Ectodermal cell (in vitro differentiated cells): ENCODE measurements at regions not wholly inside any gene's neighbourhood (a gene's known extent, or its start where the extent isn't known, plus 50 kb on each side); places are given as distances from the start of the nearest gene placed in this dataset.

ENCODE experiments used
- H3K27ac ChIP-seq: 2 replicates; pipeline ENCODE4 v1.7.0; 2013; ENCODE audit warnings: mild to moderate bottlenecking, low read depth, low read length; ENCODE audit not compliant: insufficient read depth, poor library complexity, severe bottlenecking
- H3K27me3 ChIP-seq: 2 replicates; pipeline ENCODE4 v1.7.0; 2013; ENCODE audit warnings: mild to moderate bottlenecking, low read length; ENCODE audit not compliant: insufficient read depth, control insufficient read depth, poor library complexity, severe bottlenecking
- H3K36me3 ChIP-seq: one replicate; pipeline ENCODE4 v1.7.0; 2013; ENCODE audit warnings: low read length; ENCODE audit not compliant: control insufficient read depth, insufficient read depth
- H3K4me1 ChIP-seq: one replicate; pipeline ENCODE4 v1.7.0; 2013; ENCODE audit warnings: low read length; ENCODE audit not compliant: control insufficient read depth, insufficient read depth
- H3K4me3 ChIP-seq: 2 replicates; pipeline ENCODE4 v1.7.0; 2013; ENCODE audit warnings: low read depth, low read length, control low read depth; ENCODE audit not compliant: insufficient read depth
- H3K9me3 ChIP-seq: 2 replicates; pipeline ENCODE4 v1.7.0; 2013; ENCODE audit warnings: mild to moderate bottlenecking, low read length, moderate library complexity; ENCODE audit not compliant: control insufficient read depth
- WGBS, 2 experiments: methylation state at CpG; one replicate each; pipeline ENCODE4 v1.1.7; 2013; ENCODE audit warnings: missing lambda C conversion rate in 2 of 2; 5-methylcytosine and 5-hydroxymethylcytosine counted together

DNA sequence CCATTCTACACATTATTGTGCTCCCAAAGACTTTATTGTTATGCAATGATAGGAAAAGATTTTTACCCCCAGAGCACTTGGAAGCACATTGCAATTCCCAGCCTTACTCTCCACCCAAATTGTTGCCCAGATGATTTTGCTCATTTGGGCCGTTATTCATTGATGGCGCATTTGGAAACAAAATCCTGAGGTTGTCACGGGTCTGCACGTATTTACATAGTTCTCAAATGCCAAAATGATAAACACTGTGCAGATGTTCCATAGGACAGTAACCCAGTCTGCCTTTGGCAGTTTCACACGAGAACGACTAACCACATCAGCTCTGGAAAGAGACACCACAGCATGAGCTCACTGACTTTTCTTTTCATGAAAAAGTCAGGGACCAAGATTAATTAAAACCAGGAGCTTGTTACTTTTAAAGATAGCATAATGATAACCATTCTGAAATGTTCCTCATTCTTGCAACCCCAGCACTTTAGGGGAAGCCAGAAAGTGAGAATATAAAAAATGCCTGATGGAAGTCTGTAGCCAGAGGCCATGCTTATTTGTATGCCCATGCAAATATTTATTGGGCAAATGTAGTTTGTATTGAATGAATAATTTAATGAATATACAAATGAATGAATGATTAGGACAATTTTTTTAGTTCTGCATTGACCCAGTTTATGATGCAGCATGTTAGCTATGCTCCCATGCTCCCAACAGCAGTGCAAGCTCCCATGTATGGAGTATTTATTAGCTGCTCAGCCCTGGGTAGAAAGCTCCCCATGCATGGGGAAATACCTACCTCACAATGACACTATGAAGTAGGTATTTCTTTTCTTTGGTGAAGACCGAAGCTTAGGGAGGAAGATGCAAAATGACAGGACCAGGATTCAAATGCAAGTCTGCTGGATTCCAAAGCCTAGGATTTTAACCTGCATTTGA, 84.6 kb downstream of the MAIP1 start:
- Histone ChIP-seq H3K27me3 (no peaks in the 10 kb centered on the region), H3K36me3 (no peaks in the 10 kb centered on the region), H3K4me1 (no peaks in the 10 kb centered on the region), H3K9me3 (no peaks in the 10 kb centered on the region), H3K27ac (no peak overlapping the region), H3K4me3 (no peak overlapping the region)
- 86 to 87% methylated on average over 7 of the region's 7 CpGs for WGBS, 2 experiments

DNA sequence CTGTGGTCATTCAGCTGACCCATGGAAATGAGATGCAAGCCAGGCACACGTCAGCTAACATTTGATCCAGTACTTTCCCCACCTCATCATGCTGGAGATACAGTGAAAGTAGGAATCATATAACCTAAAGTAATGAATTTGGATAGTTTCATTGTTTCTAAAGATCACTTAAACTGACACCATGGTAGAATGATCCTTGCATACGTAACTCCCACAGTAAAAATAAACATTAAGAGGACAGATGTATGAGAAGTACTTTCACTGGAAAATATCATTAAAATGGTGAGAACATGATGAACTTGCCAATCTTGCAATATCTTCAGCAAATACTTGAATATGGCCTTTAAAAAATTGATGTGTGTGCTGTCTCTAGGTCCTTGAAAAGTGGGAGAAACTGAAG, 85.4 kb downstream of the MAIP1 start:
- Histone ChIP-seq H3K36me3 (no peaks in the 10 kb centered on the region), H3K27me3 (no peaks in the 10 kb centered on the region), H3K27ac (no peak overlapping the region), H3K4me1 (no peaks in the 10 kb centered on the region), H3K9me3 (no peaks in the 10 kb centered on the region), H3K4me3 (no peak overlapping the region)
- 88 to 100% methylated on average over 2 of the region's 2 CpGs for WGBS, 2 experiments

DNA sequence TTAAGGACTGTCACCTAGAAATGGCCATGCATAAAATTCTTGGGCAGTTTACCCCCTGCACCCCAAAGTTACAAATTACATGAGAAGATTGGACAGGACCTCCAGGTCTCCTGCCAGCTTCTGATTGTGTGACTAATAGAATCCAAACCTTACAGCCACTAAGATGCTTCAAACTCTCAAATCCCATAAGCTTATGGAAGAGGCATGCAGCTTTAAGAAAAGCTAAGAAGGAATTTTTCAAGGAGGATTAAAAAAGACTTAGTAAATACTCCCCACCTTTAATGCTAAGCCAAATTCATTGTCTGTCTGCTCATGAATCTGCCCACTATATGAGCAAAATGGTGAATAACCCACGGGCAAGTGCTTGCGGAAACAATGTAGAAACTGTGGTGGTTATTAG, 86.3 kb downstream of the MAIP1 start:
- no peak overlapping the region for H3K4me3 ChIP-seq

DNA sequence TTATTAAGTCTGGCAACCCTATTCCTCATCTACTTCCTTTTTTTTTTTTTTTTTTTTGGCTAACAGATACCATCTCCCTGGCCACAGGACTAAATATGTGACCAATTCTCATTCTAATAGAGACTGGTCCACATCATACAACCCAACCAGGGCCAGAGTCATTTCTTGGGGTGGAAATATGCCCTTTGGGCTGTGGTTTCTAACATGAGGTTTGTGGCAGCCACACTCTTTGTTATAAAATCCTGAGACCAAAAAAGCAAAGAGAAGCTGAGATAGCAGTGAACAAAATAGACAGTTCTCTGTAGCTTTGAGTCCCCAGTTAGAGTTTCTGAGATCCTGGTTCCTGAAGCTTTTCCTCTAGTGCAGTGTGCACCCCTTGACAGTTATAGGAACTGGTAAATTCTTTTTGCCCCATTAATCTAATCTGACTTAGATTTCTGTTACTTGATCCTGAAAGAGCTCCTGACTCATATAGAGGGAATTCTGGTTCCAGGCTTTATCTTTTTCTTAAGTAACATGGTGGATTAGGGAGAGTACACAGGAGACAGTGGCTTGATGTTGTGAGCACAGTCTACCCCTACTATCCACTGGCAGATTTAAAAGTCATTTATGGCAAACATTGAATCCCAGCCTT, 86.8 kb downstream of the MAIP1 start:
- H3K4me1 ChIP-seq, result no peaks in the 10 kb centered on the region
- H3K27me3 ChIP-seq, result no peaks in the 10 kb centered on the region
- no peak overlapping the region for H3K4me3 ChIP-seq
- H3K36me3 ChIP-seq, result no peaks in the 10 kb centered on the region
- H3K27ac ChIP-seq, result no peak overlapping the region
- no peaks in the 10 kb centered on the region for H3K9me3 ChIP-seq

More for the DNA sequence above, 86.3 kb downstream of the MAIP1 start:
- H3K27me3 ChIP-seq, result no peaks in the 10 kb centered on the region
- whole genome bisulfite sequencing, 2 experiments, result 96 to 100% methylated on average over 2 of the region's 2 CpGs
- no peak overlapping the region for H3K27ac ChIP-seq
- no peaks in the 10 kb centered on the region for H3K9me3 ChIP-seq
- no peaks in the 10 kb centered on the region for H3K36me3 ChIP-seq
- H3K4me1 ChIP-seq, result no peaks in the 10 kb centered on the region

DNA sequence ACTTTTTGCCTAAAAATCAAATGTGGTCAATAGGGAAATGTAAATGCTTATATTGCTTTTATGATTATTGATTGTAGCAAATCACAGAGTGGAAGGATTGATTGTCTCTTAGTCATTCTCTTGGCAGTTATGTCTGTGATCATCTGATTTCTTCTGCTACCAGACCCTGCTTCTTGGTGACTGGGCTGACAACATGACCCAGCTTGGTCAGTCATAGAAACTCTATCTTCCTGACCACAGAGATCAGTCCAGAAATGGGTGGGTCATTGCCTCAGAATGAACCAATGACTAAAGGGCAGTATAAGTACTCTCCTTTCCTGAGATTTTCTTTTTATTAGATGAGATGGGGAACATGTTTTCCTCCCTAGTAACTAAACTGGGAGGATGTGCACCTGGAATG, 87.6 kb downstream of the MAIP1 start:
- Histone ChIP-seq H3K36me3 (no peaks in the 10 kb centered on the region), H3K4me1 (no peaks in the 10 kb centered on the region), H3K4me3 (no peak overlapping the region), H3K27ac (no peak overlapping the region), H3K9me3 (no peaks in the 10 kb centered on the region), H3K27me3 (no peaks in the 10 kb centered on the region)

DNA sequence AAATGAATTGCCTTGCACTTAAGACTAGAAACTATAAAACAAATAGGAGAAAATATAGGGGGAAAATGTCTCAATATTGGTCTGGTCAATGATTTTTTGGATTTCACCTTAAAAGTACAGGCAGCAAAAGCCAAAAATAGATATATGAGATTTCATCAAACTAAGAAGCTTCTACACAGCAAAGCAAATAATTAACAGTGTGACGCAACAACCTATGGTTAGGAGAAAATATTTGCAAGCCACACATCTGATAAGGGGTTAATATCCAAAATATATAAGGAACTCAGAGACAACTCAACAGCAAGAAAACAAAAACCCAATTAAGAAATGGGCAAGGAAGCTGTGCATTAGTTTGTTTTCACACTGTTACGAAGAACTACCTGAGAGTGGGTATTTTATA, 89.1 kb downstream of the MAIP1 start:
- no peaks in the 10 kb centered on the region for H3K27me3 ChIP-seq
- no peak overlapping the region for H3K27ac ChIP-seq
- H3K9me3 ChIP-seq, result no peaks in the 10 kb centered on the region
- 83 to 100% methylated on average over 1 to 2 of the region's 2 CpGs for WGBS, 2 experiments
- no peaks in the 10 kb centered on the region for H3K4me1 ChIP-seq
- H3K36me3 ChIP-seq, result no peaks in the 10 kb centered on the region
- H3K4me3 ChIP-seq, result no peak overlapping the region

DNA sequence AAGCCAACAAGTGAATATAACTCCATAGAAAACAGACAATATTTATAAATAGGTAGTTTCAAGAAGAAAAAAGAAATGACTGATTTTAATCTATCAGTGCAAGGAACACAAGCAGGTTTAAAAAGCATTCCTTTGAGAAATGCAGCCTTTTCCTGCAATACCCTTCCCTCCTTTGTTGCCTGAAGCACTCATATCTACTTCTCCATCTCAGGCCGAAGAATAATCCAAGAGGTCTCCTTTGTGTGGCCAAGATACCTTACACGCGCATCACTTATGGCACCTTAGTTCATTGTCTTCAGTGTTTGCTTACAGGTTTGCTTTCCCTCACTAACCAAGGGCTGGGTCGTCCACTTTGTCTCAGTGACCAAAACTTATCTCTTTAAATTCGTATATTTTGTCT, 93.0 kb downstream of the MAIP1 start:
- Histone ChIP-seq H3K27me3 (no peaks in the 10 kb centered on the region), H3K36me3 (no peaks in the 10 kb centered on the region), H3K4me3 (no peak overlapping the region), H3K27ac (no peak overlapping the region), H3K4me1 (no peaks in the 10 kb centered on the region), H3K9me3 (no peaks in the 10 kb centered on the region)
- WGBS, 2 experiments, result 91 to 99% methylated on average over 4 of the region's 5 CpGs

DNA sequence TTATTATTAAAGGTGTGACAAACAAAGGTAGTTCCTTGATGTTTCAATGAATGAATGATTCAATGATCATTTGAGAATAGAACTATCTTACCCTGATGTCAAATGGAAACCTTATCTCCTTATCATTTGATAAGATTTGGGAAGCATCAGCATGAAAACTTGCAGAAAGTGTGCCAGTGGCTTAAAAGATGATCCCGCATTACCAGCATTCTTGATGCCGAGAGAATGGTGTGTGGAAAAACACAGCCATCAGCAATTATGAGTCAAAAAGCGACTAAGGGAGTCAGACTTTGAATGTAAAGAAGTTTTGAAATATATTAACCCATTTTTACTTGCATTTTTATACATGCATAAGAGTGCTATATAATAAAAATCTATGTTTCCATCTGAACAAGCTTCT, 93.7 kb downstream of the MAIP1 start:
- H3K36me3 ChIP-seq, result no peaks in the 10 kb centered on the region
- H3K27ac ChIP-seq, result no peak overlapping the region
- no peak overlapping the region for H3K4me3 ChIP-seq
- no peaks in the 10 kb centered on the region for H3K4me1 ChIP-seq
- no peaks in the 10 kb centered on the region for H3K27me3 ChIP-seq
- H3K9me3 ChIP-seq, result no peaks in the 10 kb centered on the region
- WGBS, 2 experiments, result 89 to 91% methylated on average over 2 to 3 of the region's 3 CpGs

DNA sequence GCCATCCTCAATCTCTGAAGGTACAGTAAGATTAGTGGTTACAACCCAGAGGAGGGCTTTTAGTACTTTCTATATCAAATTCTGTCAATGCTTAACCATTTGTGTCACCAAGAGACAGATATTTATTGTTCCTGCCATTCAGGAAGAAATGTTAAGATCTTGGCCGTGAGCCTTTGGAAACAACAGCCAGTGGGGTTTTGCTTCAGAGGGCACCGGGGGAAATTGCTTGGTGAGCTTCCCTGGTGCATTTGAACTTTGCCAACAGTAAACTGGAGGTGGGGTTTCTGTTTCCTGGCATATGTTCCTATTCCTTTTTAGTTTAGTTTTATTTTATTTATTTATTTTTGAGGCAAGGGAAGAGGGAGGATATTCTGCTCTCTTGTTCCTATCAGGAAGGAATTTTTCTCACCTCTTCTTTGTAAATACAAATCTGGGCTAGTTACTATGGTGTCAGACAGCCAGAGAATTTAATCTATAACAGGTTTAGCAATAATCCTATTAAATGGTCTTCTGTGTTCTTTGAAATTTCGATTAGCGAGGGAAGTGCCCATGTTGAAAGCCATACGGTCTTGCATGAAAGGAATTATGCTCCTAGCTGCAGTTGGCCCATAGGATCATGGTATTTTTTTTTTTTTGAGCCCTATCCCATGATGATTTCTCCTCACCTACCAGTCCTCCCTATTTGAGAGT, 95.7 kb downstream of the MAIP1 start:
- Histone ChIP-seq H3K4me1 (no peaks in the 10 kb centered on the region), H3K36me3 (no peaks in the 10 kb centered on the region), H3K27ac (no peak overlapping the region), H3K4me3 (no peak overlapping the region), H3K27me3 (no peaks in the 10 kb centered on the region), H3K9me3 (no peaks in the 10 kb centered on the region)
- 82 to 94% methylated on average over 5 of the region's 5 CpGs for WGBS, 2 experiments

DNA sequence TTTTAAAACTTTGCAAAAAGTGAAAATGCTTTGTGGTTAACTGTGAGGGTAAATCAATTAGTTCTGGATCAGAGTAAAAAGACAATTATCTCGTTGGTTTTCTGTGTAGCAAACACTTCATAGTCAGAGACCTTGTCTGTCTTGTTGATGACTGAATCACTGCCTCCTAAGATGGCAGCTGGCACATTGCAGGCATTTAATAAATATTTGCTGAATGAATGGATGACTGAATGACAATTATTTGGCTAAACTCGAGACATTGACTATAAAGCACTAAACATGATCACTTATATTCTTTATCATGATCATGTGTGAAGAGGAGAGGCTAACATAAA, 96.2 kb downstream of the MAIP1 start:
- 63 to 84% methylated on average over 1 to 2 of the region's 2 CpGs for WGBS, 2 experiments
- Histone ChIP-seq H3K27me3 (no peaks in the 10 kb centered on the region), H3K27ac (no peak overlapping the region), H3K9me3 (no peaks in the 10 kb centered on the region), H3K4me3 (no peak overlapping the region), H3K4me1 (no peaks in the 10 kb centered on the region), H3K36me3 (no peaks in the 10 kb centered on the region)
